ENCODE measurements at regions not wholly inside any gene's neighbourhood (a gene's known extent, or its start where the extent isn't known, plus 50 kb on each side); places are given as distances from the start of the nearest gene placed in this dataset.
"Not testable (repeated sequence)": the region's sequence is repeated elsewhere in the genome, so short reads cannot be mapped to it uniquely, and the experiment has no call there.

DNA sequence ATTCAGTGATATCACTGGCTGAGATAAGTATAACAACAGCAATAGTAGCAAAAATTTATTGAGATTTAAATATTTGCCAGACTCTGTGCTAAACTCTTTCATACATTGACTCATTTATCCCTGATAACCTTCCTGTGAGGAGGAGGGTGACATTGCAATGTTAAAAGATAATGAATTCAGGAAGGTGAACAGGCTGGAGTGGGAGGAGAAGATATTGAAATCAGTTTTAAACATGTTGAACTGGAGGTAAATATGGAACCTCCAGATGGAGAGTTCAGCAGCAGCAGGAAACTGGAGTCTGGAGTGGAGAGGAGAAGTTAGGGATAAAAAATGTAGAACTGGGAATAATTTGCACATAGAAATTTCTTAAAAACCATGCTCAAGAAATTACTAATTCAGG is 142.0 kb upstream of the FAT3 start:
- DNase-seq (ENCODE audit: low spot score in 2 of 2, unreplicated experiment in 2 of 2) = no peak
- no peak overlapping the region for H3K4me3 Mint-ChIP-seq
- TF ChIP-seq, protein P1, sequence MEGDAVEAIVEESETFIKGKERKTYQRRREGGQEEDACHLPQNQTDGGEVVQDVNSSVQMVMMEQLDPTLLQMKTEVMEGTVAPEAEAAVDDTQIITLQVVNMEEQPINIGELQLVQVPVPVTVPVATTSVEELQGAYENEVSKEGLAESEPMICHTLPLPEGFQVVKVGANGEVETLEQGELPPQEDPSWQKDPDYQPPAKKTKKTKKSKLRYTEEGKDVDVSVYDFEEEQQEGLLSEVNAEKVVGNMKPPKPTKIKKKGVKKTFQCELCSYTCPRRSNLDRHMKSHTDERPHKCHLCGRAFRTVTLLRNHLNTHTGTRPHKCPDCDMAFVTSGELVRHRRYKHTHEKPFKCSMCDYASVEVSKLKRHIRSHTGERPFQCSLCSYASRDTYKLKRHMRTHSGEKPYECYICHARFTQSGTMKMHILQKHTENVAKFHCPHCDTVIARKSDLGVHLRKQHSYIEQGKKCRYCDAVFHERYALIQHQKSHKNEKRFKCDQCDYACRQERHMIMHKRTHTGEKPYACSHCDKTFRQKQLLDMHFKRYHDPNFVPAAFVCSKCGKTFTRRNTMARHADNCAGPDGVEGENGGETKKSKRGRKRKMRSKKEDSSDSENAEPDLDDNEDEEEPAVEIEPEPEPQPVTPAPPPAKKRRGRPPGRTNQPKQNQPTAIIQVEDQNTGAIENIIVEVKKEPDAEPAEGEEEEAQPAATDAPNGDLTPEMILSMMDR (IDR thresholded peaks at IDR 0.05; ENCODE audit: unreplicated experiment) = no peak
- peaks cover 15% of the 10 kb centered on the region for H3K9me3 Mint-ChIP-seq
- peaks cover 2% of the 10 kb centered on the region for H3K36me3 Mint-ChIP-seq
- no peak overlapping the region for H3K27ac Mint-ChIP-seq
- no peaks in the 10 kb centered on the region for H3K4me1 Mint-ChIP-seq
- no peaks in the 10 kb centered on the region for H3K27me3 Mint-ChIP-seq (ENCODE audit: low read depth)

DNA sequence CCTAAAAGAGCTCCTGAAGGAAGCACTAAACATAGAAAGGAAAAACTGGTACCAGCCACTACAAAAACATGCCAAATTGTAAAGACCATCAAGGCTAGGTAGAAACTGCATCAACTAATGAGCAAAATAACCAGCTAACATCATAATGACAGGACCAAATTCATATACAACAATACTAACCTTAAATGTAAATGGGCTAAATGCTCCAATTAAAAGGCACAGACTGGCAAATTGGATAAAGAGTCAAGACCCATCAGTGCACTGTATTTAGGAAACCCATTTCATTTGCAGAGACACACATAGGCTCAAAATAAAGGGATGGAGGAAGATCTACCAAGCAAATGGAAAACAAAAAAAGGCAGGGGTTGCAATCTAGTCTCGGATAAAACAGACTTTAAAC is 150.1 kb upstream of the FAT3 start:
- H3K36me3 Mint-ChIP-seq; H3K27me3 Mint-ChIP-seq (ENCODE audit: low read depth); DNase-seq (ENCODE audit: low spot score in 2 of 2, unreplicated experiment in 2 of 2); H3K27ac Mint-ChIP-seq; H3K4me3 Mint-ChIP-seq; H3K4me1 Mint-ChIP-seq: not testable (repeated sequence)
- peaks cover 48% of the 10 kb centered on the region for H3K9me3 Mint-ChIP-seq

DNA sequence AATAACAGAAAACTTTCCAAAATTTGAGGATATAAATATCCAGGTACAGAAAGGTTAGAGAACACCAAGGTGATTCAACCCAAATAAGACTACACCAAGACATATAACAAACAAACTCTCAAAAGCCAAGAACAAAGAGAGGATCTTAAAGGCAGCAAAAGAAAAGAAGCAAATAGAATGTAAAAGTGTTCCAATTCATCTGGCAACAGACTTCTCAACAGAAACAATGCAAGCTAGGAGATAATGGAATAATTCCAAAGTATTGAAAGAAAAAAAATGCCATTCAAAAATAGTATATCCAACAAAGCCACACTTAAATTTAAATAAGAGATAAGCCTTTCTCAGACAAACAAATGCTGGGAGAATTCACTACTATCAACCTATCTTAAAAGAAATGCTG is 153.0 kb upstream of the FAT3 start:
- Mint-ChIP-seq H3K4me1 (peaks cover 6% of the 10 kb centered on the region), H3K4me3 (no peak overlapping the region), H3K27me3 (ENCODE audit: low read depth) (no peaks in the 10 kb centered on the region), H3K27ac (no peak overlapping the region), H3K36me3 (peaks cover 5% of the 10 kb centered on the region), H3K9me3 (peaks cover 41% of the 10 kb centered on the region)
- TF ChIP-seq, protein P1 (IDR thresholded peaks at IDR 0.05; ENCODE audit: unreplicated experiment) = no peak
- no peak for DNase-seq (ENCODE audit: low spot score in 2 of 2, unreplicated experiment in 2 of 2)

DNA sequence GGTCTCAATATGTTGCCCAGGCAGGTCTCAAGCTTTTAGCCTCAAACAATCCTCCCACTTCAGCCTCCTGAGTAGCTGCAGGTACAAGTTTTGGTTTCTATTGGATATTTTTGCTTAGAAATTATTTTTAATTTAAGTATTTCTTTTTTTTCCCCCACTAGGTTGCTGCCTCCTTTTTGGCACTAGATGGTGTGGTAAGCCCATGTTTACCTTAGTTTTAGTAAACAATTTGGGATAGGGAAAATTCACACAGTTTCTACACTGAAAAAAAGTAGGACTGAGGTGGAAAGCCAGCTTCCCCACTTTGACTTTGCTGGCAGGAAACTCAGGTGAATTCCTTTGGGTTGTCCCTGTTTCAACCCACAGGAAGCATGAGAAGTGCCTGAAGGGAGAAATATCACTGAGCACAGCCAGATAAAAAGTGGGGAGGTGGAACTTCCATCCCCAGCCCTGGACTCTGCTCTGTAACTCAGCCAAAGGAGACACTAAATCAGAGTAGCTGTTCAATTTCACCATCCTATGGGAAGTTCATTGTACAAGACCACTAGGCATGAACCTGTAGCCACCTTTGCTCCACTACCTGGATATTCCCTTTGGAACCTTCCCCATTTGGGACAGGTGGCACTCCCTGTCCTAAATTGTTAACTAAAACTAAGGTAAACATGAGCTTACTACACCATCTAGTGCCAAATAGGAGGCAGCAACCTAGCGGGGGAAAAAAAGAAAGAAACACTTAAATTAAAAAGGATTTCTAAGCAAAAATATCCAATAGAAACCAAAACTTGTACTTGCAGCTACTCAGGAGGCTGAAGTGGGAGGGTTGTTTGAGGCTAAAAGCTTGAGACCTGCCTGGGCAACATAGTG is 154.4 kb upstream of the FAT3 start:
- peaks cover 6% of the 10 kb centered on the region for H3K4me1 Mint-ChIP-seq
- TF ChIP-seq, protein P1 (IDR thresholded peaks at IDR 0.05; ENCODE audit: unreplicated experiment) = no peak
- no peak overlapping the region for H3K4me3 Mint-ChIP-seq
- H3K36me3 Mint-ChIP-seq = peaks cover 5% of the 10 kb centered on the region
- peaks cover 30% of the 10 kb centered on the region for H3K9me3 Mint-ChIP-seq
- no peak overlapping the region for H3K27ac Mint-ChIP-seq
- no peak for DNase-seq (ENCODE audit: low spot score in 2 of 2, unreplicated experiment in 2 of 2)
- no peaks in the 10 kb centered on the region for H3K27me3 Mint-ChIP-seq (ENCODE audit: low read depth)

DNA sequence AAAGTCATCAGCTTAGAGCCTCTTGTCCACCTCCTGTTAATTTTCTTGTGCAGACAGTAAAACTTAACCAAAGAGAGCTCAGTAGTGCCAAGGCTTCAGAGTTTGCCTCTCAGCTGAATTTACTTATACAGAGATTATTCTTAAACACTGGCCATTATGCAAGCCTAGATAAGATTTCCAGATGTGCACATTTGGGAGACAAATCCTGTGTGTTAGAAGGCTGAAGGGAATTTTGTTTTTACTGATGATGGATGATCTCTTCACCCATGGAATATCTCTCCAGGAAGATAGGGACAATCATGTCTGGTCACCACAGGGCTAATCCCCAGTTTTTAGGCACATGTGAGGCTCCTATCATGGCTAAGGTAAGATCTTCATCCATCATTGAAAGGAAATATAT is 157.6 kb upstream of the FAT3 start:
- H3K27me3 Mint-ChIP-seq (ENCODE audit: low read depth) = no peaks in the 10 kb centered on the region
- peaks cover 5% of the 10 kb centered on the region for H3K36me3 Mint-ChIP-seq
- H3K27ac Mint-ChIP-seq = no peak overlapping the region
- TF ChIP-seq, protein P1 (IDR thresholded peaks at IDR 0.05; ENCODE audit: unreplicated experiment) = no peak
- peaks cover 6% of the 10 kb centered on the region for H3K4me1 Mint-ChIP-seq
- H3K9me3 Mint-ChIP-seq = peaks cover 17% of the 10 kb centered on the region
- no peak overlapping the region for H3K4me3 Mint-ChIP-seq
- DNase-seq (ENCODE audit: low spot score in 2 of 2, unreplicated experiment in 2 of 2) = no peak

DNA sequence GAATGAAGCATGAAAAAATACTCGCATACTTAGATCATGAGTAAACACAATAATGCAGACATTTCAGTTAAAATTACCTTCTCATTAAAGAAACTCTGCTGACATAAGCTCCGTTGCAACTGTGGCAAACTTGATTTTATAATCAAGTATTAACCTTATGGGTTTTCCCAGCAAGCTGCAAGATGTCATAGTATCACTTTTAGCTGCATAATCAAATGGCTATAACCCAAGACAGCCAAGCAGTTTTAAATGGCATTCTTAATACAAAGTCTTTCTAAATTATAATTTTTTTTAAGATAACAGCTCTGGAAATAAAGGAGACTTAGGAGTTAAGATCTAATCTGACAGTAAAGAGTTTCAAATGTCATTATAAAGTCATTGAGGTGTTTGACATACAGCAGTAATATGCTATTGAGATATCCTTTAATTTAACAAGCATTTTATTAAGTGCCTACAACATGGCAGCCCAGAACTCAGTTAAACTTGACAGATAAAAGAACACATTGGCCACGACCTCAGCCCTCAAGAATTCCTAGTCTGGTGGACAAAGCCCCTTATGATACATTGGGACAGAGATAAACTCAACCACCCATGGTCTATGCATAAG is 163.1 kb upstream of the FAT3 start:
- Mint-ChIP-seq H3K4me3 (no peak overlapping the region), H3K36me3 (no peaks in the 10 kb centered on the region), H3K27me3 (ENCODE audit: low read depth) (no peaks in the 10 kb centered on the region), H3K27ac (no peak overlapping the region), H3K4me1 (peaks cover 22% of the 10 kb centered on the region), H3K9me3 (no peaks in the 10 kb centered on the region)
- TF ChIP-seq, protein P1 (IDR thresholded peaks at IDR 0.05; ENCODE audit: unreplicated experiment) = no peak
- no peak for DNase-seq (ENCODE audit: low spot score in 2 of 2, unreplicated experiment in 2 of 2)

All from mesothelial cell of epicardium (in vitro differentiated cells).